ENCODE measurements at regions not wholly inside any gene's neighbourhood (a gene's known extent, or its start where the extent isn't known, plus 50 kb on each side); places are given as distances from the start of the nearest gene placed in this dataset.
A peak's percentile ranks its signal among the peaks of the same experiment; 100 is the strongest.

- H3K4me1 ChIP-seq = peaks cover 27 to 47% of the 10 kb centered on the region in 2 donors
- no peaks in the 10 kb centered on the region for H3K36me3 ChIP-seq
- TF ChIP-seq CTCF (IDR thresholded peaks at IDR 0.05 in 4 of 5, conservative IDR thresholded peaks at IDR 0.05 in 1 of 5) (no peak), POLR2A (IDR thresholded peaks at IDR 0.05) (no peak)
- no peak for ATAC-seq
- H3K4me3 ChIP-seq = peak overlapping the region; percentile 52 to 82 (median 62)
- DNase-seq = no peak
- intact Hi-C loops (cut with DNase I; ENCODE audit: low total_unique reads) = loop anchor here (10.0 kb wide), 2 partner anchors 105 to 465 kb away; partner anchors contain the start of gene SH3GLB2
- in situ Hi-C loops (cut with MboI; ENCODE audit: low sequenced_read_pairs in 4 of 4) = loop anchor here in 3 of 4 donors (10.0 to 25.0 kb wide), 3 partner anchors 75 to 353 kb away; no protein-coding TSS in a partner anchor
- no peaks in the 10 kb centered on the region for H3K9me3 ChIP-seq
- H3K27me3 ChIP-seq = no peaks in the 10 kb centered on the region
- peak overlapping the region; percentile 96 to 99 (median 98) for H3K27ac ChIP-seq
Observed at GRCh38 chr9:129489838-129490582, 130.9 kb downstream of the C9orf50 start.

GRCh38 chr9:129487658-129488483 is 133.0 kb downstream of the C9orf50 start:
- ATAC-seq = peak in 1 of 2 donors; percentile 1
- DNase-seq = peak in 1 of 2 donors; percentile 50
- no peaks in the 10 kb centered on the region for H3K9me3 ChIP-seq
- peak overlapping the region; percentile 52 to 82 (median 62) for H3K4me3 ChIP-seq
- TF ChIP-seq CTCF (IDR thresholded peaks at IDR 0.05 in 4 of 5, conservative IDR thresholded peaks at IDR 0.05 in 1 of 5) = no peak
- TF ChIP-seq POLR2A (IDR thresholded peaks at IDR 0.05) = no peak
- peaks cover 37 to 54% of the 10 kb centered on the region in 2 donors for H3K4me1 ChIP-seq
- in situ Hi-C loops (cut with MboI; ENCODE audit: low sequenced_read_pairs in 4 of 4) (loop anchor here in 3 of 4 donors (10.0 to 25.0 kb wide), 3 partner anchors 73 to 351 kb away; no protein-coding TSS in a partner anchor), intact Hi-C loops (cut with DNase I; ENCODE audit: low total_unique reads) (loop anchor here (2.0 kb wide), 1 partner anchor 313 kb away; no protein-coding TSS in a partner anchor)
- H3K27ac ChIP-seq = peak overlapping the region; percentile 96 to 99 (median 98)
- H3K36me3 ChIP-seq = no peaks in the 10 kb centered on the region
- no peaks in the 10 kb centered on the region for H3K27me3 ChIP-seq

GRCh38 chr9:129486756-129487657 is 133.9 kb downstream of the C9orf50 start:
- TF ChIP-seq CTCF (IDR thresholded peaks at IDR 0.05 in 4 of 5, conservative IDR thresholded peaks at IDR 0.05 in 1 of 5) = no peak
- TF ChIP-seq POLR2A (IDR thresholded peaks at IDR 0.05) = peak; percentile 29 to 38
- ATAC-seq (no peak), DNase-seq (peak; percentile 69 to 80)
- no peaks in the 10 kb centered on the region for H3K9me3 ChIP-seq
- H3K36me3 ChIP-seq = no peaks in the 10 kb centered on the region
- peak overlapping the region; percentile 96 to 99 (median 98) for H3K27ac ChIP-seq
- no peak overlapping the region for H3K4me3 ChIP-seq
- in situ Hi-C loops (cut with MboI; ENCODE audit: low sequenced_read_pairs in 4 of 4) (loop anchor here in 3 of 4 donors (10.0 to 25.0 kb wide), 3 partner anchors 72 to 350 kb away; no protein-coding TSS in a partner anchor), intact Hi-C loops (cut with DNase I; ENCODE audit: low total_unique reads) (loop anchor here (2.0 kb wide), 1 partner anchor 312 kb away; no protein-coding TSS in a partner anchor)
- peaks cover 40 to 54% of the 10 kb centered on the region in 2 donors for H3K4me1 ChIP-seq
- no peaks in the 10 kb centered on the region for H3K27me3 ChIP-seq
